ENCODE measurements at regions not wholly inside any gene's neighbourhood (a gene's known extent, or its start where the extent isn't known, plus 50 kb on each side); places are given as distances from the start of the nearest gene placed in this dataset.

- no peaks in the 10 kb centered on the region for H3F3A ChIP-seq (ENCODE audit: low read depth)
- H3K9me2 ChIP-seq (replicated peaks; ENCODE audit: low read depth, low read length) = no peaks in the 10 kb centered on the region
- H3K79me2 ChIP-seq (ENCODE audit: insufficient read depth, low read length) = no peaks in the 10 kb centered on the region
- H3K4me1 ChIP-seq (ENCODE audit: insufficient read depth, low read length, poor library complexity, severe bottlenecking) = no peaks in the 10 kb centered on the region
- H3K9me3 ChIP-seq (ENCODE audit: insufficient read depth, low read depth, low read length) = no peaks in the 10 kb centered on the region
- H3K9ac ChIP-seq (ENCODE audit: low read depth, low read length, poor library complexity, severe bottlenecking) = no peak overlapping the region
- no peak overlapping the region for H3K4me3 ChIP-seq (ENCODE audit: low read length, poor library complexity, severe bottlenecking)
- H4K20me1 ChIP-seq (ENCODE audit: insufficient read depth, low read length, poor library complexity, severe bottlenecking) = no peaks in the 10 kb centered on the region
- no peaks in the 10 kb centered on the region for H3K36me3 ChIP-seq (ENCODE audit: insufficient read depth, low read length)
- TF ChIP-seq CTCF (conservative IDR thresholded peaks at IDR 0.05; ENCODE audit: low read length) = no peak
- TF ChIP-seq EZH2phosphoT487 (IDR thresholded peaks at IDR 0.05; ENCODE audit: borderline replicate concordance) = no peak
- no peaks in the 10 kb centered on the region for H3K27me3 ChIP-seq (ENCODE audit: insufficient read depth, low read length, poor library complexity, severe bottlenecking)
- no peak overlapping the region for H2AFZ ChIP-seq (ENCODE audit: low read length)
- H3K4me2 ChIP-seq (ENCODE audit: low read depth, low read length, poor library complexity, severe bottlenecking) = no peak overlapping the region
These were observed 178.9 kb upstream of the HEY2 start for GRCh38 chr6:125570526-125570925.

GRCh38 chr6:125571207-125571755 lies 178.2 kb upstream of the HEY2 start:
- no peak overlapping the region for H2AFZ ChIP-seq (ENCODE audit: low read length)
- no peaks in the 10 kb centered on the region for H3K4me1 ChIP-seq (ENCODE audit: insufficient read depth, low read length, poor library complexity, severe bottlenecking)
- H3K27me3 ChIP-seq (ENCODE audit: insufficient read depth, low read length, poor library complexity, severe bottlenecking) = no peaks in the 10 kb centered on the region
- no peak overlapping the region for H3K9ac ChIP-seq (ENCODE audit: low read depth, low read length, poor library complexity, severe bottlenecking)
- H3K79me2 ChIP-seq (ENCODE audit: insufficient read depth, low read length) = no peaks in the 10 kb centered on the region
- no peaks in the 10 kb centered on the region for H4K20me1 ChIP-seq (ENCODE audit: insufficient read depth, low read length, poor library complexity, severe bottlenecking)
- H3K4me2 ChIP-seq (ENCODE audit: low read depth, low read length, poor library complexity, severe bottlenecking) = no peak overlapping the region
- H3K9me3 ChIP-seq (ENCODE audit: insufficient read depth, low read depth, low read length) = no peaks in the 10 kb centered on the region
- no peak overlapping the region for H3K4me3 ChIP-seq (ENCODE audit: low read length, poor library complexity, severe bottlenecking)
- no peaks in the 10 kb centered on the region for H3K9me2 ChIP-seq (replicated peaks; ENCODE audit: low read depth, low read length)
- no peak for TF ChIP-seq CTCF (conservative IDR thresholded peaks at IDR 0.05; ENCODE audit: low read length)
- no peak for TF ChIP-seq EZH2phosphoT487 (IDR thresholded peaks at IDR 0.05; ENCODE audit: borderline replicate concordance)
- no peaks in the 10 kb centered on the region for H3F3A ChIP-seq (ENCODE audit: low read depth)
- H3K36me3 ChIP-seq (ENCODE audit: insufficient read depth, low read length) = no peaks in the 10 kb centered on the region

GRCh38 chr6:125574604-125575003 lies 174.8 kb upstream of the HEY2 start:
- Histone ChIP-seq H3K4me1 (ENCODE audit: insufficient read depth, low read length, poor library complexity, severe bottlenecking) (no peaks in the 10 kb centered on the region), H3K4me2 (ENCODE audit: low read depth, low read length, poor library complexity, severe bottlenecking) (no peak overlapping the region), H3F3A (ENCODE audit: low read depth) (no peaks in the 10 kb centered on the region), H3K27me3 (ENCODE audit: insufficient read depth, low read length, poor library complexity, severe bottlenecking) (no peaks in the 10 kb centered on the region), H3K36me3 (ENCODE audit: insufficient read depth, low read length) (no peaks in the 10 kb centered on the region), H4K20me1 (ENCODE audit: insufficient read depth, low read length, poor library complexity, severe bottlenecking) (no peaks in the 10 kb centered on the region), H3K9ac (ENCODE audit: low read depth, low read length, poor library complexity, severe bottlenecking) (no peak overlapping the region), H2AFZ (ENCODE audit: low read length) (no peak overlapping the region), H3K4me3 (ENCODE audit: low read length, poor library complexity, severe bottlenecking) (no peak overlapping the region), H3K9me3 (ENCODE audit: insufficient read depth, low read depth, low read length) (no peaks in the 10 kb centered on the region), H3K9me2 (replicated peaks; ENCODE audit: low read depth, low read length) (no peaks in the 10 kb centered on the region), H3K79me2 (ENCODE audit: insufficient read depth, low read length) (no peaks in the 10 kb centered on the region)
- TF ChIP-seq CTCF (conservative IDR thresholded peaks at IDR 0.05; ENCODE audit: low read length) (no peak), EZH2phosphoT487 (IDR thresholded peaks at IDR 0.05; ENCODE audit: borderline replicate concordance) (no peak)

All from Loucy (cell line).